Spleen (tissue), 7 donors: ENCODE measurements at regions not wholly inside any gene's neighbourhood (a gene's known extent, or its start where the extent isn't known, plus 50 kb on each side); places are given as distances from the start of the nearest gene placed in this dataset.

Experiments used
- POLR2A ChIP-seq, 3 donors: fragments of 450-650 bp; IDR thresholded peaks; one replicate each; pipeline ENCODE4 v1.5.1; 2017; ENCODE audit warnings: antibody characterized with exemption in 3 of 3, mild to moderate bottlenecking in 1 of 3
- POLR2AphosphoS5 ChIP-seq, 3 donors: sonication (generic); formaldehyde crosslinking; IDR thresholded peaks; one replicate each; pipeline ENCODE4 v1.5.1; 2017; ENCODE audit warnings: antibody characterized with exemption in 3 of 3
- TF ChIP-seq, protein P1 (sequence below), 11 experiments: fragments of 200-600 bp in 7 of 11; fragments of 450-650 bp in 4 of 11; sonication (generic) in 4 of 11; IDR thresholded peaks in 8 of 11; conservative IDR thresholded peaks in 3 of 11; 1 replicate in 7 of 11; 2 replicates in 4 of 11; pipeline versions ENCODE4 v1.4.0 to v1.8.0; 2016 to 2021; ENCODE audit warnings: antibody characterized with exemption in 11 of 11, inconsistent platforms in 4 of 11, mild to moderate bottlenecking in 1 of 11
- donor health status: DM: no; HTN: no; CAD: no; lungs with moderate emphysema.
- donor health status: DM: no; HTN: no; CAD: no.
- donor health status: DM: no; HTN: no; CAD: no.

- TF ChIP-seq POLR2AphosphoS5 (IDR thresholded peaks at IDR 0.05): no peak
- TF ChIP-seq, protein P1, sequence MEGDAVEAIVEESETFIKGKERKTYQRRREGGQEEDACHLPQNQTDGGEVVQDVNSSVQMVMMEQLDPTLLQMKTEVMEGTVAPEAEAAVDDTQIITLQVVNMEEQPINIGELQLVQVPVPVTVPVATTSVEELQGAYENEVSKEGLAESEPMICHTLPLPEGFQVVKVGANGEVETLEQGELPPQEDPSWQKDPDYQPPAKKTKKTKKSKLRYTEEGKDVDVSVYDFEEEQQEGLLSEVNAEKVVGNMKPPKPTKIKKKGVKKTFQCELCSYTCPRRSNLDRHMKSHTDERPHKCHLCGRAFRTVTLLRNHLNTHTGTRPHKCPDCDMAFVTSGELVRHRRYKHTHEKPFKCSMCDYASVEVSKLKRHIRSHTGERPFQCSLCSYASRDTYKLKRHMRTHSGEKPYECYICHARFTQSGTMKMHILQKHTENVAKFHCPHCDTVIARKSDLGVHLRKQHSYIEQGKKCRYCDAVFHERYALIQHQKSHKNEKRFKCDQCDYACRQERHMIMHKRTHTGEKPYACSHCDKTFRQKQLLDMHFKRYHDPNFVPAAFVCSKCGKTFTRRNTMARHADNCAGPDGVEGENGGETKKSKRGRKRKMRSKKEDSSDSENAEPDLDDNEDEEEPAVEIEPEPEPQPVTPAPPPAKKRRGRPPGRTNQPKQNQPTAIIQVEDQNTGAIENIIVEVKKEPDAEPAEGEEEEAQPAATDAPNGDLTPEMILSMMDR (IDR thresholded peaks at IDR 0.05 in 8 of 11, conservative IDR thresholded peaks at IDR 0.05 in 3 of 11): no peak
- TF ChIP-seq POLR2A (IDR thresholded peaks at IDR 0.05): no peak
These were observed 320.3 kb upstream of the C1orf174 start for GRCh38 chr1:4220362-4220761.
